GM21786 (cell line): ENCODE measurements at regions not wholly inside any gene's neighbourhood (a gene's known extent, or its start where the extent isn't known, plus 50 kb on each side); places are given as distances from the start of the nearest gene placed in this dataset.
"Not testable (repeated sequence)": the region's sequence is repeated elsewhere in the genome, so short reads cannot be mapped to it uniquely, and the experiment has no call there.

Experiments
- ATAC-seq: cut with Tn5 transposase; IDR thresholded peaks from one replicate; pipeline ENCODE4 v1.9.1; 2021; ENCODE audit not compliant: unreplicated experiment

DNA sequence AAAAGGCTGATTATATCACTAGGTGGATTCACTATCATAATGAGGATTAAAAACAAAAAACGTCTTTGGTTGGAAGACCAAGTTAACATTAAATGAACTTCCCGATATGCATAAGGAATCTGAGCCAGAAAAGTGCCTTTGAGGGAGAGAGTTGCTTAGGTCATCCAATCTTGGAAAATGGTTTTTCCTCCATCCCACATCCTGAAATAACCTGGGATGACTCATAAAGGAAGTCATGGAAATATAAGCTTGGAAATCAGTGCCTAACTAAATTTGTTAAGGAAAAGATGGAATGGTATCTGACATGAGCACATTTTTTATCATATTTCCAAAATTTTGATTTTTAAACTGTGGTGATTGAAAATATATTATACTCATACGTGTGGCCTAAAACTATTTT, 66.0 kb downstream of the KBTBD8 start:
- ATAC-seq = no peak

DNA sequence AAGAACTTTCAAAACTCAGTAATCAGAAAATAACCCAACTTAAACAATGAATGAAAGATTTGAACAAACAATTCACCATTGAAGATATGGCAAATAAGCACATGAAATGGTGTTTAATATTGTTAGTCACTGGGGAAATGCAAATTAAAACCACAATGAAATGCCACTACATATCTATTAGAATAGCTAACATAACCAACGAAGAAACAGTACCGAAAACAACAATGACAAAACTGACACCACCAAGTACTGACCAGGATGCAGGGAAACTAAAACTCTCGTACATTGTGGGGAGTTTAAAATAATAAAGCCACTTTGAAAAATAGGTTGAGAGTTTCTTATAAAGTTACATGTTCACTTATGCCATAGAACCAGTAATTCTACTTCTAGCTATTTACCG, 69.1 kb downstream of the KBTBD8 start:
- peak; percentile 88 for ATAC-seq

DNA sequence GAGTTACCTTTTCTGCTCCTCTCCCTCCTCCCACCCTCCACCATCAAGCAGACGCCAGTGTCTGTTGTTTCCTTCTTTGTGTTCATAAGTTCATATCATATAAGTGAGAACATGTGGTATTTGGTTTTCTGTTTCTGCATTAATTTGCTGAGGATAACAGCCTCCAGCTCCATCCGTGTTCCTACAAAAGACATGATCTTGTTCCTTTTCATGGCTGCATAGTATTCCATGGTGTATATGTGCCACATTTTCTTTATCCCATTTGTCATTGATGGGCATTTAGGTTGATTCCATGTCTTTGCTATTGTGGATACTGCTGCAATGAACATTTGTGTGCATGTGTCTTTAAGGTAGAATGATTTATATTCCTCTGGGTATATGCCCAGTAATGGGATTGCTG, 74.5 kb downstream of the KBTBD8 start:
- not testable (repeated sequence) for ATAC-seq

DNA sequence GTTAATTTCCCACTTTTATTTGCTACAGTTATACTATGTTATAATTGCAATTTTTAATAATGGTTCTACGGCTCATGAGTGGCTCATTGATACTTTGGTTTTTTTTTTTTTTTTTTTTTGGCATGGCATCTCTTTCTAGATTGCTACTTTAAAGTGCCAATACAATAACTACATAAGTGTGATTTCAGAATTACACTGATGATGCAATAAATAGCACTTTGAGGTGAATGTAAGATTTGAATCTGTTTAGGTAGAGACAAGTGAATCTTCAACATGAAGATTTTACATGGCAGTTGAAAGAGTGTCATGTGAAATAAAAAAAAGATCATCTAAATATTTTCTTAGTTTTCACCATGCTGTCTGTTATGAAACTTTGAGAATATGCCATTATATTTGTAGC, 75.7 kb downstream of the KBTBD8 start:
- ATAC-seq = no peak

DNA sequence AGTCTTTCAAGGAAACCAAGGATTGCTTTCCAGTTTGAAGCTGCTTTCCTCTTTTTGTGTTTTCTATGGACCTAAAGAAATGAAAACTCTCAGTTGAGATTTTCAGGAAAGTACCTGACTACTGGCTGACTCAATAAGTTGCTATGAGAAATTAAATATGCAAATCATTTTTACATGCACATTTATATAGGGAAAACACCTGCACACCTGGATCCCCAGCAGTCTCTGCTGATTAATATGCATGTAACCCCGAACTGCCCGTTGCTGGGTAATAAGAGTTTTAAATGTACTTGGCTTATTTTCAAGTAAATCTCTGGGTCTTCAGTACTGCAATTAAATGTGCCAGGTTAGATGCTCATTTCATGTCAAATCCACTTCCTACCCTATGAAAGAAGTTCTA, 77.2 kb downstream of the KBTBD8 start:
- no peak for ATAC-seq

DNA sequence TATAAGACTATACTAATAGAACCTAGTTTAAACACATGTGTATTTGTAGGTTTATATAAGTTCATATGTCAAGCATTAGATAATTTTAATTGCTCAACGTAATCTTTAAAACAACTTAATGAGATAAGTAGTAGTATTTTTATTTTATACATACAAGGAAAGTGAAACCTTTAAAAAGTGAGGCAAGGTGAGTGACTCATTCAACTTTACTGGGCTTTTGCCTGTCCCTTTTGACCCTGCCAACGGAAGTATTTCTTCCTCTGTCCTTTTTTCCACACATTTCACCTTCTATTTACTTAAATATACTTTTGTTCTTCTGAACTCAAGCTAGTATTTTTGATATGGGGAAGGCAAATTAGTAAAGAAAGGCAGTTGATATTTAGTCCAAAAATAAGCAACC, 78.5 kb downstream of the KBTBD8 start:
- ATAC-seq = no peak

DNA sequence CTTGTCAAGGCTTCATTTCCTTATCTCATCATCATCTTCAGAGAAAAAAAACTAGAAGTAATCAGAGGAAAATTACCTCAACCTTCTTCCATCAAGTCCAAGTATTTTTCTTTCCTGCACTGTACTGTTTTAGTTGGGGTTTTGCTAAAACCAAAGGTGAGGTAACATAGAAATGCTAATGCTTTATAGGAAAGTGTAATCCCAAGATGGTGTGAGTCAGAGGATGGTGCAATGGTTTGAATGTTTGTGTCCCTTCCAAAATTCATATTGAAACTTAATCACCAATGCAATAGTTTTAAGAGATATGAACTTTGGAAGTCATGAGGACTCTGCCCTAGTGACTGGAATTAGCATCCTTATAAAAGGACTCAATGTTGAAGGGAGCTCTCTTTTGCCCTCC, 79.5 kb downstream of the KBTBD8 start:
- no peak for ATAC-seq

DNA sequence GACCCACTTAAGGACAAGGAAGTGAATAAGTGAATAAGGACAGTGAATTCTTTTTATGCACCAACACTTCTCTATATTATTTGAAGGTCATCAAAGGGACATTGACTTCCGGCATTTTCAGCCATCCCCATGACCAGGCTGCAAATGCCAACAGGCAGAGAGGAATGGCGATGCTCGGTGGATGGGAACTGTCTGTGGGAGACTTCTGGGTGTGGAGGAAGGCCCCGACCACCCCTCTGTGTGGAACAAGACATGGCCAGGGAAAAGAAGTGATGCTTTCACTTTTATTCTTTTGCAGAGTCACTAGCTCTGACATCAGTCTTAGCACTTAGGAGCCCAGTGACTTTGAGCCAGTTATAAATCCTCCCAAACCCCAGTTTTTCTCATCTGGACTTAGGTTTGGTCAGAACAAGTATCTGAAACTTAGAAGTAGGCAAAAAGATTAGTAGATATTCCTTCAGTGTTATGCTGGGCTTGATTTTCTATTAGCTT, 84.5 kb downstream of the KBTBD8 start:
- ATAC-seq = no peak

DNA sequence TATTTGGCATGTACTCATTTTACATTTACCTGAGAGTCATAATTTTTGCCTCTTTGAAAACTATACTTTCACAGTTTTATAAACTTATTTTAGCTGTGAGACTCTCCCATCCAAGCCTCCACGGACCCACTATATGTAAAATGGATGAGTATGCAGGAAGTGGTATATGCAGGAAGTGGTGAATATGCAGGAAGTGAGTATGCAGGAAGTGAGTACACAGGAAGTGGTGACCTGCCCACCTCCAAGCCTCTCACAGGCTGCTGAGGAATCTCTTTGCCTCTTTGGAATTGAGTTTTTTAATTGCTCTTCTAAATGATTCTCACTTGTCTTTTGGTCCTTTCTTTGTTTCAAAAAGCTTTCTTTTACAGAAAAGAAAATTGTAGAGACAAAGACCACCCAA, 85.2 kb downstream of the KBTBD8 start:
- ATAC-seq = no peak

DNA sequence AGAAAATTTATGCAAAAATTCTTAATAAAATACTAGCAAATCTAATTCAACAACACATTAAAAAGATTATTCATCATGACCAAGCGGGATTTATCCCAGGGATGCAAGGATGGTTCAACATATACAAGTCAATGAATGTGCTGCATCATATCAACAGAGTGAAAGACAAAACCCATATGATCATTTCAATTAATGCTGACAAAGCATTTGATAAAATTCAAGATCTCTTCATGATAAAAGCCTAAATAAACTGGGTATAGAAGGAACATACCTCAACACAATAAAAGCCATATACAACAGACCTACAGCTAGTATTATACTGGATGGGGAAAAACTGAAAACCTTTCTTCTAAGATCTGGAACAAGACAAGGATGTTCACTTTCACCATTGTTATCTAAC, 89.7 kb downstream of the KBTBD8 start:
- ATAC-seq = no peak

DNA sequence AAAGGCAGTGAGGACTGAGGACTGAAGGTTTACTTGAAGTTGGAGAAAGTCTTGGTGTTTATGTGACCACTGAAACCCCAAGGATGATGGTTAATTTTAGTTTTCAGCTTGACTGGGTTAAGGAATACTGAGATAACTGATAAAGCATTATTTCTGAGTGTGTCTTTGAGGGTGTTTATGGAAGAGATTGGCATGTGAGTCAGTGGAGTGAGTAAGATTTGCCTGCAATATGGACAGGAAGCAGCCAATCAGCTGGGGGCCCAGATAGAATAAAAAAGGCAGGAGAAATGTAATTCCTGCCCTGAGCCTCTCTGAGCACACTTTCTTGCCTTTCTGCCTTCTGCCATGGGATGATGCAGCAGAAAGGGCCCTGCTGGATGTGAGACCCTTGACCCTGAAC, 92.4 kb downstream of the KBTBD8 start:
- ATAC-seq = no peak

DNA sequence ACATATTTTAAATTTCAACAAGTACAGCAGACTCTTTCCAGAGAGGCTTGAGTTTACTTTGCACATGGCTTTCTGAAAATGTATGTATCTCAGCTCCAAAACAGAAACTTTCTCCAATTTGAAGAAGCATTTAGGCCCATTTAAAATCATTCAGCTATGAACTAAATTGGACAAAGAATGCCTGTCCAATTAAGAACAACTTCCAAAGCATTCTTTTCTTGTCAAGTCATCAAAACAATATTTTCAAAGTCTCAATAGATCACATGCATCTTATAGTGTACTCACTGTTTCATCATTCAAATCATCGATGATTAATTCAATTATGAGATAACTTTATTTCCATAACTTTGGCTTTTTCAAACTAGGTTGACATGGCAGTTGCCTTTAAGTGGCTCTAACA, 95.2 kb downstream of the KBTBD8 start:
- ATAC-seq = no peak

DNA sequence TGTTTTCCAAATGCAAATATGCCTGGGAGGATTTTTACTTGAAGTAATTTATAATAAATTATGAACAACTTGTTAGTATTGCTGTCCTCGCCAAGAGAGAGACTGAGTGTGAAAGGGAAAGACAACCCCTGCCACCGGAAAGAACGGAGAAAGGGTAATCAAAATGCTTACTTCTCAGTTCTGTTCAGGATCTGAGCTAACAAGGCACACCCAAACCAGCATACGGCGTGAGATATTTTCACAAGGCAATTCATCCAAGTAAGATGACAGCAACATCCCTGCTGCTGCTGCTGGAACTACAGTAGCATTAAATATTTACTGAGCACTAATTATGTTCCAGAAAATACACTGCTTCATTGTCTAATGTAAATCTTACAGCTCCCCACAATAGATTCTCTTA, 96.1 kb downstream of the KBTBD8 start:
- no peak for ATAC-seq

DNA sequence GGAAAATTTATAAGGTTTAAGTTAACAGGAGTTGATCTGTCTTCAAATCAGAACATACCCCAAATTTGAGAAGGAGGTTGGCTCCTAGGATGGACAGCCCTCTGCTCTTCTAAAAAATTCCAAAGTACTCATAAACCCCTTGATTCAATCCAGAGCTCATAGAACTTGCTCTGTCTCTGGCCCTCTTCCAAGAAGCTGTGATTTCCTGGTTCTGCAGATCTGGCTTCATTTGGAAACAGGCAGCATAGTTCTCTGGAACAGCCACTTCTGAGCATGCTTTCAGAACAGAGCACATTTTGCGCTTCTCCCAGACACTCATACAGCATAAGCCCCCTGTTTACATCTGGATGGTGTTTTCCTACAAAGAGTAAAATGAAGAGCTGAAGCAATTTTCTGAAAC, 96.7 kb downstream of the KBTBD8 start:
- ATAC-seq = no peak

DNA sequence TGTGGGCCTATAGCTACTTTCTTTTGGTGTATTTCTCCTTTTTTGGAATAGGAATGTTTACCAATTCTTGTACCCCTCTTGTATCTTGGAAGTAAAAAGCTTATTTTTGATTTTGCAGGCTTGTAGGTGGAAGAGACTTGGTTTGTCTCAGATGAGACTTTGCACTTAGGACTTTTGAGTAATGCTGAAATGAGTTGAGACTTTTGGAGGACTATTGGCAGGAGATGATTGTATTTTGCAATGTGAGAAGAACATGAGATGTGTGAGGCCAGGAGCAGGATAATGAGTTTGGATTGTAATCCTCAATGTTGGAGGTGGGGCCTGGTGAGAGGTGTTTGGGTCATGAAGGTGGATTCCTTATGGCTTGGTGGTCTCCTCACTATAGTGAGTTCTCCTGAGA, 106.3 kb downstream of the KBTBD8 start:
- no peak for ATAC-seq

DNA sequence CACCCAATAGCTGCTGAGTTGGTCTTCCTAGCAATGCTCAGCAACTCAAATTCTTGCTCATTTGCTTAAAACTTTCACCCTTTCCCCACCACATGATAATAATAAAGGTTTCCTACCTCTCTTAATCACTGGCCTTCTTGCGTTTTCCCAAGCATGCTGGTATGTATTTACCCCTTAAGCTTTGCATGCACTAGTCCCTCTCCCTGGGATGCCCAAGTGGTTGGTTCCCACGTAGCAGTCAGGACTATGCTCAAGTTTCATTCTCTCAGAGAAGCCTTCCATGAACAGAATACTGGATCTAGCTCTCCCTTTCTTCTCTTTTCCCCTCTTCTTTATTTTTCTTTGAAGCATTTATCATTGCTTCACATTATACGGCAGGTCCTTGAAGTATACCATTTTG, 108.8 kb downstream of the KBTBD8 start:
- no peak for ATAC-seq

DNA sequence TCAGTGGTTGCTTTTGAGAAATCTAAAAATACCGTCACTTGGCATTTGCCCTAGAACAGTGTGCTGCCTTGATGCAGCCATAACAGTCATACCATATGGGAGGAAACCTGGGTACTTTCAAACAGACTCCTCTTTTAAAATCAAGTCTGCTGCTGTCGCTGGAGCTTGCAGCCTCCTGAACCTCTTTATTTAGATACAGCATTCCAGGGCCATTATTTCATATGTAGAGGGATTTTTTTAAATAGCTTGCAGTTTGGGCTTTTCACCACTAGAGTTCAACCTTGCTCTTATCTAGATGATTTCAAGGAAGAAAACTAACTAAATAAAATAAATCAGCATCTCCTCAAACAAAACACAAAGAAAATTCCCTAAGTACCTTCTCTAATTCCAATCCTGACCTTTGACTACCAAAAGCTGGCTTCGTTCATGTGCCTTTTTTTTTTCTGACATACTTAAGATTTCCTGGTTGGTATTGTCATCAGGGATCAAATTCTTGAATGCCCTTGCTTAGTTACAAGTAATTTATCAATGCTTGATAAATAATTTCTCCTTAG, 111.6 kb downstream of the KBTBD8 start:
- no peak for ATAC-seq

DNA sequence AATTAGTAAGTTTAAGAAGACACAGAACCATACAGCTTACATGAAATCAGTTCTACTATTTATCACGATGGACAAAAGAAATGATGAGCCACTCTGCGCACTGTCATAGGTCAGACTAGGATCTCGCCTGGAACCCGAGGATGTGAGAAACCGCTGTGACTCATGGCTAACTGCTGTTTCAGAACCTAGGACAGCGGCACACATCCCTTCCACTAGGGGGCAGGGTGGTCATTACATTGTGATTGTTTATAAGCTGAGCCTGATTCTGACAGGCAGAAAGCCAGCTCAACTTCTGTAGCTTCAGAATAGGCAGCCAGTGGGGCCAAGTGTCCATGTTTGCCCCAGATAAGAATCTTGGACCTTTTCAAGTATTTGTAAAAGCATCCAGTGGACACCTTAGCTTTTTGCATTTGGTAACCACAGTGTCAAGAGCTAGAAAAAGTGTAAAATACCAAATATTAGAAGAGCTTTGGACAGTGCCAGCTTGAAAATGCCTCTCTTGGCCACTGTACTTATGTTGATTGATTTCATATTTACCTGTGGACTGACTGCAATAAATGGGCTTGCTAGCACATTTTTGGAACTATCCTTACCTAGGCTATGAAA, 115.8 kb downstream of the KBTBD8 start:
- peak; percentile 98 for ATAC-seq

DNA sequence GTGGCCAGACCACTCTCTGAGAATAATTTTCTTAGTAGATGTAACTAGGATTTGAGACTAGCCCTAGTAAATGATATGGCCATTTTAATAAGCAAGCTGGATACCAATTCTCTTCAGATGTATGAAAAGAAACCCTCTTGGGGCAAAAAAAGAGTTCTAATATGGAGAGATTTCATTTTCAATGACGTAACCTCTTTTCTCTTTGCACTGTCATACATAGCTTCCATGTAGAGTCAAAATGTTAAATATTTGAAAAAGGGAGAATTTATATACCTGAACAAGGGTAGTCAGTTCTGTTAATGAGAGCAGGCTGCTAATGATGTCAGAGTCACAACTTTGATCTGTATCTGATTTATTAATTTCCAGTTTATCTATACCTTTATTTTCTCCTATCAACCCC, 120.0 kb downstream of the KBTBD8 start:
- no peak for ATAC-seq

DNA sequence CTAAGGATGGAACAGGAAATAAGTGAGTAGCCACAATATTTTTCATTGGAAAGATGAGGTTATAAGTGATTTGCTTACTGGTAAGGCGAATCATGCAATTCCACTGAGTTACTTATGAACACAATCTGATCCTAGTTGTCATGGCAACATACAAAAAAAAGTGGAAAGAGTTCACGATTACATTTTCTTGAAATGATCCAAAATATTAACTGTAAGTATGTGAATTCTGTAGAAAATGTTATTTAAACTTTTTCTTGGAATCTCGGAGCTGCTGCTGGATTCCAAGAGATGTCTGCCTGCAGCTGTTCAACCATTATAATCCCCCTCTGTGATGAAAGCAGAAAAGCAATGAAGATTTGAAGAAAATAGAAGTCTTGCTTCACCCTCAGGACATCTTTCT, 120.5 kb downstream of the KBTBD8 start:
- no peak for ATAC-seq

DNA sequence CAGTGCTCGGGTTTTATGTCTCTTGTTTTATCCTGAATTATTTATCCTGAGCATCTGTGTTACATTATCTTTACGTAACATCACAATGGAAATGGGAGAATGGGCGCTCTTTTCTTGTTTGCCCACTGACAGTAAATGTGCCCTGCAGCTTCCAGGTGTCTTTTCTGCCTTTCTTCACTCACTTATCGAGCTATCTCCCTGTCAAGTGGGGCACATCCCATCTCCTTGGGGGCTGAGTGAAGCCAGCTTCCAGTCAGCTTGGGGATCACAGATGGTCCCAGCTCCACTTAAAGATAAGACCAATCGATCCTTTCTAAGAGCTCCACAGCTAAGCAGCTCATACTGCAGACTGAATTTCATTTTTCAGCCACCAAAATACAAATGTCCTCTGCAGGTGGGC, 125.8 kb downstream of the KBTBD8 start:
- ATAC-seq = no peak

DNA sequence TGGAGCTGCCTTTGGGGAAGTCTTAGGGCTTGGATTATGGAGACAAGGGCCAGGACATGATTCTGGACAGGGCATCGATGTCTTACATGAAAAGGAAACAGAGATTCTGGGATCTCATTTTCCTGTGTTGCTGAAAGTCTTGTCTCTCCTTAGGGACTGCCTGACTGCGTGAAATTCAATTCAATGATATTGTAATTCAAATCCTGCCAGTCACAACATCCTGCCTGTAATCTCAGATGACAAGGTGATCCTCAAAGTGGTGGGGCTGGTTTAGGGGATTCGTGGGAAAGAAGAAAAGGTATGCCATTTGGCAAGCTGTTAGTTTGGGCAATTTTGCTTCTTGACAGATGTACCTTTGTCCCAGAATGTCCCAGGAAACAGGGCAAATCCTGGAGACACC, 129.1 kb downstream of the KBTBD8 start:
- ATAC-seq = no peak

DNA sequence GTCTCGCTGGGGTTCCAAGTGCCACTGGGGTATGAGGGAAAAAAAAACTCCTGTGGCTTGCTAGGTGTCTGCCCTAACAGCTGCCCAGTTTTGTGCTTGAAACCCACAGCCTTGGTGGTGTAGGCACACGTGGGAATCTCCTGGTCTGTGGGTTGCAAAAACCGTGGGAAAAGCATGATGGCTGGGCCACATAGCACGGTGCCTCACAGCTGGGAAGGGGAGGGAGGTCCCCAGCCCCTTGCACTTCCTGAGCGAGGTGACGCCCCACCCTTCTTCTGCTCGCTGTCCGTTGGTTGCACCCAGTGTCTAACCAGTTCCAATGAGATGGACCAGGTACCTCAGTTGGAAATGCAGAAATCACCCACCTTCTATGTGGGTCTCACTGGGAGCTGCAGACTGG, 144.3 kb downstream of the KBTBD8 start:
- ATAC-seq = no peak
